ENCODE measurements at regions not wholly inside any gene's neighbourhood (a gene's known extent, or its start where the extent isn't known, plus 50 kb on each side); places are given as distances from the start of the nearest gene placed in this dataset.

DNA sequence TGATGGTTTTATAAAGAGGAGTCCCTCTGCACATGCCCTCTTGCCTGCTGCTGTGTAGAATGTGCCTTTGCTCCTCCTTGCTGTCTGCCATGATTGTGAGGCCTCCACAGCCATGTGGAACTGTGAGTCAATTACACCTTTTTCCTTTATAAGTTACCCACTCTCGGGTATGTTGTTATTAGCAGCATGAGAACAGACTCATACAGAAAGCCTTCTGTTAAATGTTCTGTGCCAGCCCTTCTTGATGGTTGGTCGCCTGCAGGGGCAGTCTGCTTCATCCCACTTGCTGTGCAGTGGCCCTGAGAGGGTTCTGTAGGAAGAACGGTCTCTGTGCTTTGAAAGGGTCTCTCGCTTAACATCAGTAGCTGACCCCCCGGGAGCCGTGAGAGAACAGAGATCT, 248.9 kb upstream of the IGFBP3 start:
- ATAC-seq (no peak), DNase-seq (ENCODE audit: missing footprints) (no peak)
- intact Hi-C loops (cut with DNase I): no loop called here

DNA sequence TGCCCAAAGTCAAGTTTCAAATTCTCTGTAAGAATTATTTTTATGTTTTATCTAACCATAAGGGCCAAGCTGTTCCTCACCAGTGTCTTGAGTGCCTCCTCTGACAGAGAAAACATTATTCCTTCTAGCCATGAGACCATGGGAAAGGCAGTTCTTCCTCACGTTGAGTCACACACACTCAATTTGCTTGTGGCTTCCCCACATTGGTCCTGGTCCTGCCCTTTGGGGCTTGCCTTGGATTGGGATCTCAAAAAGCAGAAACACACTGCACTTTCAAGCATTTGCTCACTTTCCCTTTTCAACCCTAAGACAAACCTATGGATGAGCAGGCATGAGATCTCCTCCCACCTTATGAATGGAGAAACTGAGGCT, 248.3 kb upstream of the IGFBP3 start:
- no peak for DNase-seq (ENCODE audit: missing footprints)
- no peak for ATAC-seq
- intact Hi-C loops (cut with DNase I): no loop called here

DNA sequence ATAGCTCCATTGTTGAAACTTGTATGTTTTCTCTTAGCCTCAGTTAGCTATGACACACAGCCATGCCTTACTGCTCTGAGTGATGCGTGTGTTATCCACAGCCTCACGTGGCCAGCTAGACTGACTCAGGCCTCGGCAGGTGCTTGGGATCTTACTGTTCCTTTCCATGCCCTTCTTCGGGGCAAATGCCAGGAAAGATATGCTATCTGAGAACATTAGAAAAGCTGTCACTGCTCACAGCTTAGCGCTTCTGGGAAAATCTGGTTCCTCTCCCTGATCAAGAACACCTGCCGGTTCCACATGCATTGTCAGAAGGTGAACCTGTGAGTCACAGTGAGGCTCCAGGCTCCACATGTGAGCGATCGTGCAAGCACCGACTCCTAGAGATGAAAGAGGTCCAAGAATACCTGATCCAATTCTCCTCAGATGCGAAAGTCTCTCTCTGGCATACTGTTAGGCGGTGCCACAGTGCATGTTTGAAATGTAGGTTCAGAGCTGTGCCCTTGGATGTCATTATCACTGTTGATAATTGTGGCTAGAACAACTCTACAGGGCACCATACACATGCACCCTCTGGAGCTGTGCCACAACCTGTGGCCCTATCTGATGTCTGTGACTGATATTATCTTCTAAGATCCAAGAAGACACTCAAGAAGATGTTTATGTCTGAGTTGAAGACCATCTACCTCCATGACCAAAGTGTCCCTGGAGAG, 247.8 kb upstream of the IGFBP3 start:
- intact Hi-C loops (cut with DNase I): no loop called here
- no peak for DNase-seq (ENCODE audit: missing footprints)
- no peak for ATAC-seq

GRCh38 chr7:46168231-46168630, 247.2 kb upstream of the IGFBP3 start:
- no peak for ATAC-seq
- intact Hi-C loops (cut with DNase I): no loop called here
- no peak for DNase-seq (ENCODE audit: missing footprints)

- intact Hi-C loops (cut with DNase I): no loop called here
- DNase-seq (ENCODE audit: missing footprints) (no peak), ATAC-seq (no peak)
Measured at GRCh38 chr7:46165276-46165675, 244.2 kb upstream of the IGFBP3 start.

DNA sequence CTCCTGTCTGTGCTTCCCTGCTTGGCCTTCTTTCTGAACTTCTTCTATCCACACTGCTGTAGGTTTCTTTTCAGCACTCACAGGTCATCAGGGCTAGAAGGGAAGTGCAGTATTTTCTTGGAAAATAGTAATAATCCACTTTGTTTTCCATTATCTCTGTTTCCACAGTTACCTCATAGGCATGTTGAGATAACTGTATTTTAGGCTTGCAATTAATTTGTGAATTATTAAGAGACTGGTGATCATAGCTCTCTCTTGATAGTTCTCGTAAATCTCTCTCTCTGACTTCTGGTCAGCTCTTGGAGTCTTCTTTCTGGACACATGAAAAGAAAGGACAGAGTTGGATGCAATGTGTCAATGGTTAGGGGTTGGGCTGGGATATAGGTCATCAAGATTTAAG, 243.6 kb upstream of the IGFBP3 start:
- no peak for ATAC-seq
- DNase-seq (ENCODE audit: missing footprints): no peak
- intact Hi-C loops (cut with DNase I): no loop called here

DNA sequence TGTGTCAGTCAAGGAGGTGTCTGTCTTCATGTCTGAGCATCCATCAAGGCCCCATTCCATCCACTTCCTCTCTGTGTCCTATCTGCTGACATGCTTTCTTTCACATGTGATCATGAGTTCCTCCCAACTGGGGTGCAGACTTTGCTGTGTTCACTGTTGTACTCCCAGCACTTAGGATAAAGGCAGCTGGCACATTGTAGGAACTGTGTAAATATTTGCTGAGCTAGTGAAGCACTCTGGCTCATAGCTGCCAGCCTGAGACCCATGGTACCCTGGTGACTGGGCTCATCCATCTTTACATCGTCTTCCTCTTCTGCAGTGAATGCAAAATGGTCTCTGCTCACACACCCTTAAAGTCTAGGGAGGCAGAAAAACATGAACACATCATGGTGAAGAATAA, 242.2 kb upstream of the IGFBP3 start:
- no peak for DNase-seq (ENCODE audit: missing footprints)
- no peak for ATAC-seq
- intact Hi-C loops (cut with DNase I): no loop called here

DNA sequence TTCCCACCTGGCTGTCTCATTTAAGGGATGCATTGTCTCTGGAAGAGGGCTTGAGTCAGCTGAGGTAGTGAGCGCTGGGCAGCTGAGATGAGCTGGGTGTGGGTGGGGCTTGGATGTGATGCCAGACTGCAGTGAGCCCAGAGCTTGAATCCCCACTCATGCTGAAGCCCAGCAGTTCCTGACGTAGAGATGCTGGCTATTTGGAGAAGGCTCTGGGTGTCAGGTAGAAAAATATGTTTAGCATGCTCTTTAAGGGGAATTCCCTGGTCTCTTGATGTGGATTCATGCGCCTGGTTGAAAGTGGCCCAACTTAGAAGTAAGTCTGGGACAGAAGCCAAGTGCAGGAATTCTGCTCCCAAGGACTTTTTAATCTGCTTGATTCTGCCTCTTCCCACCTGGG, 241.5 kb upstream of the IGFBP3 start:
- ATAC-seq (no peak), DNase-seq (ENCODE audit: missing footprints) (no peak)
- intact Hi-C loops (cut with DNase I): no loop called here

- DNase-seq (ENCODE audit: missing footprints) (no peak), ATAC-seq (no peak)
- intact Hi-C loops (cut with DNase I): no loop called here
Measured at GRCh38 chr7:46160861-46161260, 239.8 kb upstream of the IGFBP3 start.

DNA sequence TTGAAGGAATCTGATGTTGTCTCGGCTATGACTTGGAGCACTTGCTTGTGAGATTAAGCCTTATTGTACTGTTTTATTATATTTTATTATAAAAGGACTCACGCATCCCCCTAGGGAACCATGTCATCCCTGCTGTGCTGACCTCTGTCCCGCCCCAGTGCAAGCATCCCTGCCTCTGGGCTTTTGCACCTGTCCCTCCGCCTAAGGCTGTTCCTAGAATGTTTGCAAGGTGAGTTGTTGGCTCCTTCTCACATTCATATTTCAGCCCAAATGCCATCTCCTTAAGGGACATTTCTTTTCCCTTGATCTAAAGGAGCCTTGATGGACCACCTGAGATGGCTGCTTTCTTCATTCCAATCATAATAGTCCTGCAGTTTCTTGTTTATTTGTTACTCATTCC, 236.9 kb upstream of the IGFBP3 start:
- intact Hi-C loops (cut with DNase I): no loop called here
- ATAC-seq (no peak), DNase-seq (ENCODE audit: missing footprints) (no peak)

DNA sequence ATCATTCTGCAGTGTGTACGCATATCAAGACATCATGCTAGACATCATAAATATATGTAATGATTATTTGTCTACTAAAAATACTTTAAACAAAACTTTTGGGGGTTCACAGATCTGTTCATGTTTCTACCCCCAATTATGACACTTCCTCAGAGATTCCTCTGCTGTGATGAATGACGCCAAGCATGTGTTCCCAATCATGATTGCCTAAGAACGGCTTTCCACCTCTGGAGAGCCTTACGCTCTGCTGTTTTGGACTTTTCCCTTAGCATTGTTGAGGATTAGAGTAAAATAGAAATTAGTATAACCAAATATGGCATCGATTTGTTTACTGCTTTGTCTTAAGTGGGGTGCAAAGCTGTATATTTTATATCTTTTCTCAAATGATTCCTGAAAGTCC, 236.3 kb upstream of the IGFBP3 start:
- no peak for ATAC-seq
- intact Hi-C loops (cut with DNase I): no loop called here
- DNase-seq (ENCODE audit: missing footprints): no peak

DNA sequence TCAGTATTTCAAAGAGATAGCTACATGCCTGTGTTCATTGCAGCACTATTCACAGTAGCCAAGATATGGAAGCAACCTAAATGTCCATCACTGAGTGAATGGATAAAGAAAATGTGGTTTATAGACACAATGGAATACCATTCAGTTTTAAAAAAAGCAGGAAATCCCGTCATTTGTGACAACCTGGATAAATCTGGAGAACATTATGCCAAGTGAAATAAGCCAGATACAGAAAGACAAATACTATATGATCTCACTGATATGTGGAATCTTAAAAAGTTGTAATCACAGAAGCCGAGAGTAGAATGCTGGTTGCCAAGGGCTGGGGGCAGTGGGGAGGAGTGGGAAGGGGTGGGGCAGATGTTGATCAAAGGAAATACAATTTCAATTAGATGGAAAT, 235.8 kb upstream of the IGFBP3 start:
- ATAC-seq (no peak), DNase-seq (ENCODE audit: missing footprints) (no peak)
- intact Hi-C loops (cut with DNase I): no loop called here

DNA sequence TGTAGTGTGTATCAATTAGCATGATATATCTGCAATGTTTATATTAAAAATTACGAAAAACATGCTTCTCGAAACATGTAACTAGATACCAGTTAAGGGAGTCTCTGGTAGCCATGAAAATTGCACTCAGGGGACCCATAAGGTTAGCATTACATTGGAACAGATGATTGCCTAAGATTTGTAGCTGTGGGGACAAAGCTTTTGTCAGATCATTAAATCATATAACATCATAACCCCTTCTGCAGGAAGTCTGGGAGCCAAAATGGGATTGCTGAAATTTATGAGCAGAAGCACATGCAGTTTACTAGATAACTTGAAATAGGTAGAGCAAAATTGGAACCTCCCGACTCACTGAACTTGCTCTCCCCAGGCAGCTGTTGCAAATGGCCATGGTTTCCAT, 235.0 kb upstream of the IGFBP3 start:
- intact Hi-C loops (cut with DNase I): no loop called here
- DNase-seq (ENCODE audit: missing footprints) (no peak), ATAC-seq (no peak)

- DNase-seq (ENCODE audit: missing footprints) (no peak), ATAC-seq (no peak)
- intact Hi-C loops (cut with DNase I): no loop called here
Measured at GRCh38 chr7:46155367-46155766, 234.3 kb upstream of the IGFBP3 start.

GRCh38 chr7:46153951-46154787, 233.1 kb upstream of the IGFBP3 start:
- DNase-seq (ENCODE audit: missing footprints) (no peak), ATAC-seq (no peak)

DNA sequence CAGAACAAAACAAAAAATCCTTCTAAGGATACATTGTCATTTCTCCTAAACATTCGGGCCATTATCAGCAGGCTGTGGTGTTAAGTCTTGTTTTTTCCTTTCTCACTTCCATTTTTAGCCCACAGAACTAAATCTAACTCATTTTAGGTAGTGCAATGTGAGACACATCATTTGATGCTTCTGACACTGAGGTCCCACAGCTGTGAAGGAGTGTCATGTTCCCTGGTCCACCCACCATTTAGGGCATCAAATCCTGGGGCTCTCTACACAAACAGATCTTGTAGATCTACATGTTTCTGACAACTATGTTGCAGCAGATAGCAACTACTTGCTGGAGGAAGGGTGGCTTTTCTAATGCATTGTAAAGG, 232.5 kb upstream of the IGFBP3 start:
- ATAC-seq (no peak), DNase-seq (ENCODE audit: missing footprints) (no peak)
- intact Hi-C loops (cut with DNase I): no loop called here

More at GRCh38 chr7:46153951-46154787, 233.1 kb upstream of the IGFBP3 start:
- intact Hi-C loops (cut with DNase I): no loop called here

GRCh38 chr7:46152696-46153095, 231.6 kb upstream of the IGFBP3 start:
- intact Hi-C loops (cut with DNase I): no loop called here
- DNase-seq (ENCODE audit: missing footprints) (no peak), ATAC-seq (no peak)

- intact Hi-C loops (cut with DNase I): no loop called here
- DNase-seq (ENCODE audit: missing footprints) (no peak), ATAC-seq (no peak)
Measured at GRCh38 chr7:46150721-46151120, 229.6 kb upstream of the IGFBP3 start.

DNA sequence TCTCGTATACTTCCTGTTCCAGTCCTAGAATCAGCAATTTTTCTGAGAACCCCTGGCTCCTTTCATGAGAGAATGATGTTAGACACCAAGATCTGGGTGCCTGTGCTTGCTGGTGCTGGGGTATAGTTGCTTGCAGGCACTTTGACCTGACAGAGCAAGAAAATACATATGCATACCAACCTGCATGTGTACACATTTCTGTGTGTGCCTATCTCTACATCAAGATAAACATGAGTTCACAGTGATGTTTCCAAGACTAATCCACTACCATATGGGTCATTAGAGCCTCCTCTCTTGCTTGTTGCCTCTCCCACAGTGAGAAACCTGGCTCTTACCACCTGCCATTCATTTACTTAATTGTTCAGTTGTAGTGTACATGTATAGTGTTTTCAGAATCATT, 229.1 kb upstream of the IGFBP3 start:
- ATAC-seq (no peak), DNase-seq (ENCODE audit: missing footprints) (no peak)

DNA sequence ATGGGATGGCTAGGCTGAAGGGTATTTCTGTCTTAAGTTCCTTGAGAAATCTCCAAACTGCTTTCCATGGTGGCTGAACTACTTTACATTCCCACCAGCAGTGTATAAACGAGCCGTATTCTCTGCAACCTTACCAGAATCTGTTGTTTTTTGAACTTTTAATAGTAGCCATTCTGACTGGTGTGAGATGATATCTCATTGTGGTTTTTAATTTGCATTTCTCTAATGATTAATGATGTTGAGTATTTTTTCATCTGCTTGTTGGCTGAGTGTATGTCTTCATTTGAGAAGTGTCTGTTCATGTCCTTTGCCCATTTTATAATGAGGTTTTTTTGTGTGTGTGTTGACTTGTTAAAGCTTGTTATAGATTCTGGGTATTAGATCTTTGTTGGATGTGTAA, 226.8 kb upstream of the IGFBP3 start:
- intact Hi-C loops (cut with DNase I): no loop called here
- ATAC-seq (no peak), DNase-seq (ENCODE audit: missing footprints) (no peak)

More for the DNA sequence above, 229.1 kb upstream of the IGFBP3 start:
- intact Hi-C loops (cut with DNase I): no loop called here
